ENCODE measurements at regions not wholly inside any gene's neighbourhood (a gene's known extent, or its start where the extent isn't known, plus 50 kb on each side); places are given as distances from the start of the nearest gene placed in this dataset.

- DNase-seq (no peak), ATAC-seq (no peak)
- Mint-ChIP-seq H3K4me1 (ENCODE audit: low read depth) (no peaks in the 10 kb centered on the region), H3K36me3 (ENCODE audit: low read depth) (no peaks in the 10 kb centered on the region), H3K27ac (no peak overlapping the region), H3K4me3 (no peak overlapping the region), H3K9me3 (ENCODE audit: insufficient read depth) (no peaks in the 10 kb centered on the region), H3K27me3 (ENCODE audit: low read depth) (no peaks in the 10 kb centered on the region)
- ChIA-PET CTCF (no interaction called here), POLR2A (no interaction called here)
Observed at GRCh38 chr1:14462851-14463250, 135.6 kb upstream of the KAZN start.

GRCh38 chr1:14466006-14466405 is 132.5 kb upstream of the KAZN start:
- no peaks in the 10 kb centered on the region for H3K27me3 Mint-ChIP-seq (ENCODE audit: low read depth)
- H3K27ac Mint-ChIP-seq: no peak overlapping the region
- H3K9me3 Mint-ChIP-seq (ENCODE audit: insufficient read depth): no peaks in the 10 kb centered on the region
- no peak for ATAC-seq
- ChIA-PET POLR2A (no interaction called here), CTCF (no interaction called here)
- DNase-seq: no peak
- H3K4me3 Mint-ChIP-seq: no peak overlapping the region
- no peaks in the 10 kb centered on the region for H3K4me1 Mint-ChIP-seq (ENCODE audit: low read depth)
- no peaks in the 10 kb centered on the region for H3K36me3 Mint-ChIP-seq (ENCODE audit: low read depth)

GRCh38 chr1:14467112-14467511 is 131.4 kb upstream of the KAZN start:
- H3K36me3 Mint-ChIP-seq (ENCODE audit: low read depth): no peaks in the 10 kb centered on the region
- H3K27ac Mint-ChIP-seq: no peak overlapping the region
- no peak for DNase-seq
- no peak overlapping the region for H3K4me3 Mint-ChIP-seq
- ChIA-PET CTCF (no interaction called here), POLR2A (no interaction called here)
- no peaks in the 10 kb centered on the region for H3K4me1 Mint-ChIP-seq (ENCODE audit: low read depth)
- no peaks in the 10 kb centered on the region for H3K9me3 Mint-ChIP-seq (ENCODE audit: insufficient read depth)
- no peaks in the 10 kb centered on the region for H3K27me3 Mint-ChIP-seq (ENCODE audit: low read depth)
- no peak for ATAC-seq

GRCh38 chr1:14468751-14469150 is 129.7 kb upstream of the KAZN start:
- Mint-ChIP-seq H3K27me3 (ENCODE audit: low read depth) (no peaks in the 10 kb centered on the region), H3K4me3 (no peak overlapping the region), H3K4me1 (ENCODE audit: low read depth) (no peaks in the 10 kb centered on the region), H3K9me3 (ENCODE audit: insufficient read depth) (no peaks in the 10 kb centered on the region), H3K27ac (no peak overlapping the region), H3K36me3 (ENCODE audit: low read depth) (no peaks in the 10 kb centered on the region)
- DNase-seq: no peak
- POLR2A ChIA-PET: no interaction called here
- ATAC-seq: no peak
- CTCF ChIA-PET: no interaction called here

GRCh38 chr1:14470802-14471201 is 127.7 kb upstream of the KAZN start:
- H3K27me3 Mint-ChIP-seq (ENCODE audit: low read depth): no peaks in the 10 kb centered on the region
- no peaks in the 10 kb centered on the region for H3K9me3 Mint-ChIP-seq (ENCODE audit: insufficient read depth)
- ATAC-seq (no peak), DNase-seq (no peak)
- no peak overlapping the region for H3K27ac Mint-ChIP-seq
- H3K4me1 Mint-ChIP-seq (ENCODE audit: low read depth): no peaks in the 10 kb centered on the region
- CTCF ChIA-PET: no interaction called here
- H3K4me3 Mint-ChIP-seq: no peak overlapping the region
- POLR2A ChIA-PET: no interaction called here
- no peaks in the 10 kb centered on the region for H3K36me3 Mint-ChIP-seq (ENCODE audit: low read depth)

GRCh38 chr1:14474856-14475255 is 123.6 kb upstream of the KAZN start:
- no peak for ATAC-seq
- CTCF ChIA-PET: no interaction called here
- Mint-ChIP-seq H3K27ac (no peak overlapping the region), H3K4me1 (ENCODE audit: low read depth) (no peaks in the 10 kb centered on the region), H3K4me3 (no peak overlapping the region), H3K9me3 (ENCODE audit: insufficient read depth) (no peaks in the 10 kb centered on the region), H3K27me3 (ENCODE audit: low read depth) (no peaks in the 10 kb centered on the region), H3K36me3 (ENCODE audit: low read depth) (no peaks in the 10 kb centered on the region)
- DNase-seq: no peak
- POLR2A ChIA-PET: no interaction called here

GRCh38 chr1:14476170-14476955 is 122.1 kb upstream of the KAZN start:
- no peaks in the 10 kb centered on the region for H3K9me3 Mint-ChIP-seq (ENCODE audit: insufficient read depth)
- no peaks in the 10 kb centered on the region for H3K4me1 Mint-ChIP-seq (ENCODE audit: low read depth)
- ChIA-PET CTCF (no interaction called here), POLR2A (no interaction called here)
- ATAC-seq: no peak
- no peak overlapping the region for H3K4me3 Mint-ChIP-seq
- H3K36me3 Mint-ChIP-seq (ENCODE audit: low read depth): no peaks in the 10 kb centered on the region
- H3K27me3 Mint-ChIP-seq (ENCODE audit: low read depth): no peaks in the 10 kb centered on the region
- no peak for DNase-seq
- H3K27ac Mint-ChIP-seq: no peak overlapping the region

GRCh38 chr1:14478120-14478519 is 120.4 kb upstream of the KAZN start:
- Mint-ChIP-seq H3K36me3 (ENCODE audit: low read depth) (no peaks in the 10 kb centered on the region), H3K27ac (no peak overlapping the region), H3K4me3 (no peak overlapping the region), H3K4me1 (ENCODE audit: low read depth) (no peaks in the 10 kb centered on the region), H3K27me3 (ENCODE audit: low read depth) (no peaks in the 10 kb centered on the region), H3K9me3 (ENCODE audit: insufficient read depth) (no peaks in the 10 kb centered on the region)
- ATAC-seq (no peak), DNase-seq (no peak)
- POLR2A ChIA-PET: no interaction called here
- CTCF ChIA-PET: no interaction called here

- H3K27me3 Mint-ChIP-seq (ENCODE audit: low read depth): no peaks in the 10 kb centered on the region
- no peaks in the 10 kb centered on the region for H3K9me3 Mint-ChIP-seq (ENCODE audit: insufficient read depth)
- no peaks in the 10 kb centered on the region for H3K36me3 Mint-ChIP-seq (ENCODE audit: low read depth)
- no peak for ATAC-seq
- no peak overlapping the region for H3K27ac Mint-ChIP-seq
- H3K4me1 Mint-ChIP-seq (ENCODE audit: low read depth): no peaks in the 10 kb centered on the region
- POLR2A ChIA-PET: no interaction called here
- CTCF ChIA-PET: no interaction called here
- no peak for DNase-seq
- no peak overlapping the region for H3K4me3 Mint-ChIP-seq
Observed at GRCh38 chr1:14479865-14480264, 118.6 kb upstream of the KAZN start.

- H3K27ac Mint-ChIP-seq: no peak overlapping the region
- DNase-seq: no peak
- H3K9me3 Mint-ChIP-seq (ENCODE audit: insufficient read depth): no peaks in the 10 kb centered on the region
- no peaks in the 10 kb centered on the region for H3K4me1 Mint-ChIP-seq (ENCODE audit: low read depth)
- ChIA-PET CTCF (no interaction called here), POLR2A (no interaction called here)
- no peaks in the 10 kb centered on the region for H3K27me3 Mint-ChIP-seq (ENCODE audit: low read depth)
- no peak overlapping the region for H3K4me3 Mint-ChIP-seq
- no peaks in the 10 kb centered on the region for H3K36me3 Mint-ChIP-seq (ENCODE audit: low read depth)
- no peak for ATAC-seq
Observed at GRCh38 chr1:14482784-14483450, 115.6 kb upstream of the KAZN start.

- DNase-seq: no peak
- CTCF ChIA-PET: no interaction called here
- H3K9me3 Mint-ChIP-seq (ENCODE audit: insufficient read depth): no peaks in the 10 kb centered on the region
- POLR2A ChIA-PET: no interaction called here
- no peaks in the 10 kb centered on the region for H3K36me3 Mint-ChIP-seq (ENCODE audit: low read depth)
- H3K4me1 Mint-ChIP-seq (ENCODE audit: low read depth): no peaks in the 10 kb centered on the region
- H3K4me3 Mint-ChIP-seq: no peak overlapping the region
- ATAC-seq: no peak
- H3K27ac Mint-ChIP-seq: no peak overlapping the region
- no peaks in the 10 kb centered on the region for H3K27me3 Mint-ChIP-seq (ENCODE audit: low read depth)
Observed at GRCh38 chr1:14485285-14485684, 113.2 kb upstream of the KAZN start.

- no peak overlapping the region for H3K27ac Mint-ChIP-seq
- H3K4me1 Mint-ChIP-seq (ENCODE audit: low read depth): no peaks in the 10 kb centered on the region
- no peaks in the 10 kb centered on the region for H3K27me3 Mint-ChIP-seq (ENCODE audit: low read depth)
- no peak overlapping the region for H3K4me3 Mint-ChIP-seq
- no peaks in the 10 kb centered on the region for H3K36me3 Mint-ChIP-seq (ENCODE audit: low read depth)
- ATAC-seq (no peak), DNase-seq (no peak)
- ChIA-PET CTCF (no interaction called here), POLR2A (no interaction called here)
- H3K9me3 Mint-ChIP-seq (ENCODE audit: insufficient read depth): no peaks in the 10 kb centered on the region
Observed at GRCh38 chr1:14486401-14487201, 111.9 kb upstream of the KAZN start.

Data from activated CD8-positive, alpha-beta T cell treated with anti-CD3 and anti-CD28 coated beads, Interleukin-2, amount 10 ng/mL, durations not matched to agents 7 days and 5 days (primary cell).